Esophagus squamous epithelium (tissue), 4 donors: ENCODE measurements at regions not wholly inside any gene's neighbourhood (a gene's known extent, or its start where the extent isn't known, plus 50 kb on each side); places are given as distances from the start of the nearest gene placed in this dataset.

Experiments
- CTCF ChIP-seq, 6 experiments: fragments of 450-650 bp in 4 of 6; fragments of 200-600 bp in 2 of 6; sonication (generic) in 2 of 6; IDR thresholded peaks; one replicate each; pipeline ENCODE4 v1.5.1; 2016 to 2019; ENCODE audit warnings: antibody characterized with exemption in 6 of 6, mild to moderate bottlenecking in 4 of 6, moderate library complexity in 4 of 6
- POLR2A ChIP-seq, 4 donors: fragments of 450-650 bp; IDR thresholded peaks; one replicate each; pipeline ENCODE4 v1.6.1; 2017; ENCODE audit warnings: antibody characterized with exemption in 4 of 4, mild to moderate bottlenecking in 4 of 4, moderate library complexity in 3 of 4

- TF ChIP-seq CTCF (IDR thresholded peaks at IDR 0.05) (no peak), POLR2A (IDR thresholded peaks at IDR 0.05) (no peak)
Observed at GRCh38 chr2:190807886-190808285, 72.7 kb upstream of the GLS start.
